ENCODE measurements at regions not wholly inside any gene's neighbourhood (a gene's known extent, or its start where the extent isn't known, plus 50 kb on each side); places are given as distances from the start of the nearest gene placed in this dataset.

DNA sequence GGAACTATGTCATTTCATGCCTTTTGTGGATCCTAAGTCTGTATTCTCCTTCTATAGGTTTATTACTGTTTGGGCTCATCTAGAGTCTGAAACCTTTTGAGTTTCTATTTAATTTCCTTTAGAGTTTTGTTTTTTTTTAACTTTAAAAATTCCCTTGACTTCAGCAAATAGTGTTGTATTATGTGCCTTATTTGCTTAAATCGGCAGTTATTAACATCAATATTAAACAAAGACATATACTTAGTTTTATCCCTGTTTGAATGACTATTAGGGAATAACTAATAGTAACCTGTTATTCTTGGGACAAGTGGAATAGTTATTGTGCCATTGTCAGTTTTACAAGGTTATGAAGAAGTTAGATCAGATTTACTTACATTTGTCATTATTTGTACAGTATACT lies 112.8 kb upstream of the NUDT6 start:
- Histone ChIP-seq H3K36me3 (ENCODE audit: insufficient read depth, low read length) (peaks cover 8% of the 10 kb centered on the region; the same call in 1 of the 2 replicates), H3K4me1 (ENCODE audit: insufficient read depth, low read length) (no peaks in the 10 kb centered on the region), H3K4me2 (ENCODE audit: insufficient read depth, low read length) (no peak overlapping the region), H3K27me3 (ENCODE audit: insufficient read depth, low read length, poor library complexity) (no peaks in the 10 kb centered on the region), H3K4me3 (ENCODE audit: low read depth in 1 of 2, low read length in 2 of 2) (no peak overlapping the region), H3K27ac (ENCODE audit: low read length) (no peak overlapping the region), H3K9me3 (ENCODE audit: insufficient read depth, low read length, severe bottlenecking) (no peaks in the 10 kb centered on the region), H4K20me1 (ENCODE audit: insufficient read depth, low read length) (no peaks in the 10 kb centered on the region), H3K9ac (ENCODE audit: low read depth, low read length) (no peak overlapping the region), H3K79me2 (ENCODE audit: insufficient read depth, low read length) (no peaks in the 10 kb centered on the region), H2AFZ (ENCODE audit: low read depth, low read length) (no peak overlapping the region)
- no peak for DNase-seq
- no peak for ATAC-seq (ENCODE audit: insufficient read depth, low read depth)
- TF ChIP-seq CTCF (IDR thresholded peaks at IDR 0.05; ENCODE audit: borderline replicate concordance, extremely low read depth, low read length, poor library complexity, severe bottlenecking), result no peak
- TF ChIP-seq EZH2 (IDR thresholded peaks at IDR 0.05; ENCODE audit: borderline replicate concordance, low read depth, low read length, severe bottlenecking), result no peak

DNA sequence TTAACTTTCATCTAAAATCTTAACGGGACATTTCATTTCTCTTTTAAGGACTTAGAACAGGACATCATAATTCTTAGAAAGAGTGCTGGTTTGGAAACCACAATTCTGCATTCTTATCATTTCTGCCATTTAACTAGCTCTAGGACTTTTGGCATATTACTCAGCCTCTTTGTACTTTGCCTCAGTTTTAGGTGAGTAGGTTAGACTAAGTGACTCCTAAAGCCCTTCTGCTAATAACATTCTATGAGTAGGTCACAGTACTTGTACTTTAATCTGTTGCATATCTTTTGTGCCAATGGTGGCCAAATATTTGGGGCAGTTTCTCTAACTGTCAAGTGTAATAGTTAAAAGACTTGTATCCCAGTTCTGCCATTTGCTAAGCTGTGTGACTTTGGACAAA lies 115.4 kb upstream of the NUDT6 start:
- no peak for TF ChIP-seq EZH2 (IDR thresholded peaks at IDR 0.05; ENCODE audit: borderline replicate concordance, low read depth, low read length, severe bottlenecking)
- TF ChIP-seq CTCF (IDR thresholded peaks at IDR 0.05; ENCODE audit: borderline replicate concordance, extremely low read depth, low read length, poor library complexity, severe bottlenecking), result no peak
- Histone ChIP-seq H3K79me2 (ENCODE audit: insufficient read depth, low read length) (no peaks in the 10 kb centered on the region), H3K4me2 (ENCODE audit: insufficient read depth, low read length) (no peak overlapping the region), H3K4me3 (ENCODE audit: low read depth in 1 of 2, low read length in 2 of 2) (no peak overlapping the region), H3K36me3 (ENCODE audit: insufficient read depth, low read length) (peaks cover 19% of the 10 kb centered on the region; the same call in 1 of the 2 replicates), H3K27ac (ENCODE audit: low read length) (no peak overlapping the region), H3K9ac (ENCODE audit: low read depth, low read length) (no peak overlapping the region), H3K27me3 (ENCODE audit: insufficient read depth, low read length, poor library complexity) (no peaks in the 10 kb centered on the region), H3K4me1 (ENCODE audit: insufficient read depth, low read length) (no peaks in the 10 kb centered on the region), H2AFZ (ENCODE audit: low read depth, low read length) (no peak overlapping the region), H3K9me3 (ENCODE audit: insufficient read depth, low read length, severe bottlenecking) (peaks cover 10% of the 10 kb centered on the region), H4K20me1 (ENCODE audit: insufficient read depth, low read length) (no peaks in the 10 kb centered on the region)
- DNase-seq, result no peak
- ATAC-seq (ENCODE audit: insufficient read depth, low read depth), result no peak

DNA sequence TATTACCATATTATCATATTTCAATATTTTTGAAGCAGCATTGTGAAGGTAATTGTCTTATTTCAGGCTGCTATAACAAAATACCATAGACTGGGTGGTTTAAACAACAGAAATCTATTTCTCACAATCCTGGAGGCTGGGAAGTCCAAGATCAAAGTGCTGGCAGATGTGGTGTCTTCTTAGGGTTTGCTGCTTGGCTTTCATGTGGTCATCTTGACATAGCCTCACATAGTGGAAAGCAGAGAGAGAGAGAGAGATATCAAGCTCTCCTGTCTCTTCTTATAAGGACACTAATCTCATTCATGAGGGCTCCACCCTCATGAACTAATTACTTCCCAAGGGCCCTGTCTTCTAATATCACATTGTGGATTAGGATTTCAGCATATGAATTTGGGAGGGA lies 119.7 kb upstream of the NUDT6 start:
- DNase-seq (peak; percentile 30), ATAC-seq (ENCODE audit: insufficient read depth, low read depth) (peak; percentile 83)
- TF ChIP-seq EZH2 (IDR thresholded peaks at IDR 0.05; ENCODE audit: borderline replicate concordance, low read depth, low read length, severe bottlenecking), result no peak
- TF ChIP-seq CTCF (IDR thresholded peaks at IDR 0.05; ENCODE audit: borderline replicate concordance, extremely low read depth, low read length, poor library complexity, severe bottlenecking), result no peak
- Histone ChIP-seq H3K9ac (ENCODE audit: low read depth, low read length) (no peak overlapping the region), H3K36me3 (ENCODE audit: insufficient read depth, low read length) (peaks cover 21% of the 10 kb centered on the region; the same call in 1 of the 2 replicates), H2AFZ (ENCODE audit: low read depth, low read length) (no peak overlapping the region), H3K27ac (ENCODE audit: low read length) (no peak overlapping the region), H3K27me3 (ENCODE audit: insufficient read depth, low read length, poor library complexity) (no peaks in the 10 kb centered on the region), H4K20me1 (ENCODE audit: insufficient read depth, low read length) (no peaks in the 10 kb centered on the region), H3K4me1 (ENCODE audit: insufficient read depth, low read length) (no peaks in the 10 kb centered on the region), H3K79me2 (ENCODE audit: insufficient read depth, low read length) (no peaks in the 10 kb centered on the region), H3K4me3 (ENCODE audit: low read depth in 1 of 2, low read length in 2 of 2) (no peak overlapping the region), H3K4me2 (ENCODE audit: insufficient read depth, low read length) (no peak overlapping the region), H3K9me3 (ENCODE audit: insufficient read depth, low read length, severe bottlenecking) (peaks cover 14% of the 10 kb centered on the region)

DNA sequence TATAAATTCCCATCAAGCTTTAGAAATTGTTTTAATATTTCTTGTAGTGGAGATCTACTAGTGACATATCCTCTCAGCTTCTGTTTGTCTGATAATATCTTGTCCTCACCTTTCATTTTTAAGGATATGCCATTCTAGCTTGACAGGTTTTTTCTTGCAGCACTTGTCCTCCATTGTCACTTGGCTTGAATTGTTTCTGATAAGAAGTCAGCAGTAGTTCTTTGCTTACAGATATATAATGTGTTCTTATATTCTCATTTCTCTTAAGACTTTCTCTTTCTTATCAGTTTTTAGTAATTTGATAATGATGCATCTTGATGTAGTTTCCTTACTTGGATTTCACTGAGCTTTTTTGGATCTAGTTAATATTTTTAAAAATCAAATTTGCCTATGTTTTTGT lies 120.6 kb upstream of the NUDT6 start:
- Histone ChIP-seq H2AFZ (ENCODE audit: low read depth, low read length) (no peak overlapping the region), H3K4me1 (ENCODE audit: insufficient read depth, low read length) (no peaks in the 10 kb centered on the region), H3K9ac (ENCODE audit: low read depth, low read length) (no peak overlapping the region), H3K4me3 (ENCODE audit: low read depth in 1 of 2, low read length in 2 of 2) (no peak overlapping the region), H3K27ac (ENCODE audit: low read length) (no peak overlapping the region), H4K20me1 (ENCODE audit: insufficient read depth, low read length) (no peaks in the 10 kb centered on the region), H3K4me2 (ENCODE audit: insufficient read depth, low read length) (no peak overlapping the region), H3K79me2 (ENCODE audit: insufficient read depth, low read length) (peaks cover 7% of the 10 kb centered on the region; the same call in 1 of the 2 replicates), H3K27me3 (ENCODE audit: insufficient read depth, low read length, poor library complexity) (no peaks in the 10 kb centered on the region), H3K36me3 (ENCODE audit: insufficient read depth, low read length) (peaks cover 21% of the 10 kb centered on the region; the same call in 1 of the 2 replicates), H3K9me3 (ENCODE audit: insufficient read depth, low read length, severe bottlenecking) (peaks cover 18% of the 10 kb centered on the region)
- no peak for ATAC-seq (ENCODE audit: insufficient read depth, low read depth)
- TF ChIP-seq CTCF (IDR thresholded peaks at IDR 0.05; ENCODE audit: borderline replicate concordance, extremely low read depth, low read length, poor library complexity, severe bottlenecking) (no peak), EZH2 (IDR thresholded peaks at IDR 0.05; ENCODE audit: borderline replicate concordance, low read depth, low read length, severe bottlenecking) (no peak)
- no peak for DNase-seq
